Heart left ventricle (tissue), 16 donors: ENCODE measurements at regions not wholly inside any gene's neighbourhood (a gene's known extent, or its start where the extent isn't known, plus 50 kb on each side); places are given as distances from the start of the nearest gene placed in this dataset.

Experiments used
- ATAC-seq, 4 donors: fragments of 200-7000 bp; cut with Tn5 transposase; one replicate each; pipeline ENCODE4 v1.9.1; 2020 to 2022; ENCODE audit warnings: moderate library complexity in 4 of 4, mild to moderate bottlenecking in 3 of 4, moderate number of reproducible peaks in 1 of 4
- DNase-seq, 5 donors: peaks; one replicate each; pipeline ENCODE4 v3.0.0-alpha.2; 2020
- H3K27ac ChIP-seq, 12 donors: fragments of 200-600 bp; sonication (generic) in 4 of 12; one replicate each; pipeline versions ENCODE4 v1.5.0 to v1.8.0; 2016 to 2022; ENCODE audit warnings: mild to moderate bottlenecking in 2 of 12
- H3K27me3 ChIP-seq, 9 donors: fragments of 200-600 bp; sonication (generic) in 2 of 9; one replicate each; pipeline versions ENCODE4 v1.5.1 to v1.8.0; 2016 to 2022; ENCODE audit warnings: mild to moderate bottlenecking in 3 of 9
- H3K36me3 ChIP-seq, 9 donors: fragments of 200-600 bp; sonication (generic) in 2 of 9; one replicate each; pipeline versions ENCODE4 v1.5.0 to v1.8.0; 2018 to 2022; ENCODE audit warnings: mild to moderate bottlenecking in 2 of 9
- H3K4me1 ChIP-seq, 12 donors: fragments of 200-600 bp; sonication (generic) in 4 of 12; one replicate each; pipeline versions ENCODE4 v1.5.0 to v1.8.0; 2016 to 2022; ENCODE audit warnings: mild to moderate bottlenecking in 3 of 12
- H3K4me3 ChIP-seq, 12 donors: fragments of 200-600 bp; sonication (generic) in 4 of 12; one replicate each; pipeline versions ENCODE4 v1.5.0 to v1.8.0; 2017 to 2022; ENCODE audit warnings: mild to moderate bottlenecking in 9 of 12, moderate library complexity in 4 of 12
- H3K9me3 ChIP-seq, 12 donors: fragments of 200-600 bp; sonication (generic) in 4 of 12; one replicate each; pipeline versions ENCODE4 v1.5.0 to v1.8.0; 2016 to 2022; ENCODE audit warnings: mild to moderate bottlenecking in 1 of 12
- CTCF ChIP-seq, 12 donors: fragments of 200-600 bp; sonication (generic) in 4 of 12; IDR thresholded peaks; one replicate each; pipeline versions ENCODE4 v1.5.0 to v1.8.0; 2018 to 2022; ENCODE audit warnings: antibody characterized with exemption in 12 of 12, mild to moderate bottlenecking in 5 of 12
- POLR2A ChIP-seq, 2 donors: fragments of 450-650 bp; IDR thresholded peaks; one replicate each; pipeline ENCODE4 v1.6.1; 2017; ENCODE audit warnings: antibody characterized with exemption in 2 of 2, mild to moderate bottlenecking in 2 of 2, moderate library complexity in 2 of 2
- WGBS, 4 donors: extraction: QIAGEN DNeasy Blood & Tissue Kit in 2 of 4; methylation state at CpG; one replicate each; pipeline versions ENCODE4 v1.1.5 to v1.1.7; 2013 to 2018; 5-methylcytosine and 5-hydroxymethylcytosine counted together
- intact Hi-C, 10 donors: fragments of 100-400 bp; cut with DNase I; formaldehyde crosslinking; loops; one replicate each; pipeline versions ENCODE4 v1.11.1 to v1.14.2; 2022
- donor health status: ischemic (EF 13 %, LVEDD 7.1; RV severe dilation, severe dysfunction).
- donor health status: healthy with polysubstance abuse.
- donor health status: DM: no; HTN: yes; CAD: no.
- donor health status: DM: no; HTN: no; CAD: no.
- donor health status: ischemic (EF 25% LVEDD 6.9; RV normal size, moderate dysfunction).
- donor health status: ischemic (EF 25% LVEDD 5.7; RV mildly dilated, moderate dysfunction).
- donor health status: healthy.
- donor health status: DM: yes; HTN: yes; CAD: no.
- donor health status: ischemic (EF 35%, LVEDD 5.7; RV mildly dilated, moderate dysfunction).
- donor health status: nonischemic (EF 11% LVEDD 7.7; RV severe dilation, severe dysfunction).
- donor health status: DM: yes; HTN: yes; CAD: no.
- donor health status: PGD.
- donor health status: ischemic (EF 29% LVEDD 5.4; RV normal size, mild dysfunction).
- donor health status: nonischemic (EF 23%, LVEDD 6.1; RV moderate dilation, normal function).

- Histone ChIP-seq H3K4me1 (no peaks in the 10 kb centered on the region), H3K36me3 (no peaks in the 10 kb centered on the region), H3K27ac (no peak overlapping the region), H3K9me3 (peaks cover 0 to 22% (median 0%) of the 10 kb centered on the region in 12 donors), H3K4me3 (no peak overlapping the region), H3K27me3 (no peaks in the 10 kb centered on the region)
- TF ChIP-seq CTCF (IDR thresholded peaks at IDR 0.05): no peak
- no peak for TF ChIP-seq POLR2A (IDR thresholded peaks at IDR 0.05)
- intact Hi-C loops: no loop called here
- ATAC-seq (no peak), DNase-seq (no peak)
- WGBS, 4 donors: 12 to 20% (median 16%) methylated on average over 3 of the region's 3 CpGs
Observed at GRCh38 chr10:20418286-20418685, 478.8 kb downstream of the NEBL start.

- no peak for ATAC-seq
- TF ChIP-seq CTCF (IDR thresholded peaks at IDR 0.05) (no peak), POLR2A (IDR thresholded peaks at IDR 0.05) (no peak)
- Histone ChIP-seq H3K36me3 (no peaks in the 10 kb centered on the region), H3K4me3 (no peak overlapping the region), H3K27ac (no peak overlapping the region), H3K4me1 (no peaks in the 10 kb centered on the region), H3K9me3 (peaks cover 0 to 22% (median 0%) of the 10 kb centered on the region in 12 donors), H3K27me3 (no peaks in the 10 kb centered on the region)
- 68 to 90% (median 86%) methylated on average over 3 of the region's 3 CpGs for WGBS, 4 donors
- DNase-seq: no peak
- intact Hi-C loops: no loop called here
Observed at GRCh38 chr10:20417791-20418190, 479.3 kb downstream of the NEBL start.

GRCh38 chr10:20415684-20416083, 481.4 kb downstream of the NEBL start:
- no peak for ATAC-seq
- Histone ChIP-seq H3K36me3 (no peaks in the 10 kb centered on the region), H3K4me1 (no peaks in the 10 kb centered on the region), H3K27me3 (no peaks in the 10 kb centered on the region), H3K27ac (no peak overlapping the region), H3K4me3 (no peak overlapping the region), H3K9me3 (peaks cover 0 to 13% (median 0%) of the 10 kb centered on the region in 12 donors)
- WGBS, 4 donors: 87 to 89% (median 89%) methylated on average over 2 of the region's 2 CpGs
- DNase-seq: no peak
- intact Hi-C loops: no loop called here
- TF ChIP-seq CTCF (IDR thresholded peaks at IDR 0.05): no peak
- no peak for TF ChIP-seq POLR2A (IDR thresholded peaks at IDR 0.05)

GRCh38 chr10:20407357-20407756, 489.8 kb downstream of the NEBL start:
- no peak for TF ChIP-seq CTCF (IDR thresholded peaks at IDR 0.05)
- TF ChIP-seq POLR2A (IDR thresholded peaks at IDR 0.05): no peak
- no peak for ATAC-seq
- Histone ChIP-seq H3K4me1 (peaks cover 0 to 3% (median 0%) of the 10 kb centered on the region in 12 donors), H3K36me3 (no peaks in the 10 kb centered on the region), H3K4me3 (no peak overlapping the region), H3K27ac (no peak overlapping the region), H3K27me3 (no peaks in the 10 kb centered on the region), H3K9me3 (no peaks in the 10 kb centered on the region)
- no peak for DNase-seq
- intact Hi-C loops: no loop called here
